GM19238 (cell line): ENCODE measurements at regions not wholly inside any gene's neighbourhood (a gene's known extent, or its start where the extent isn't known, plus 50 kb on each side); places are given as distances from the start of the nearest gene placed in this dataset.
"Not testable (repeated sequence)": the region's sequence is repeated elsewhere in the genome, so short reads cannot be mapped to it uniquely, and the experiment has no call there.

ENCODE experiments used
- DNase-seq: peaks from one replicate; pipeline ENCODE4 v3.0.0; 2011; ENCODE audit warnings: low spot score; ENCODE audit not compliant: insufficient read length

- not testable (repeated sequence) for DNase-seq
Measured at GRCh38 chr15:20267996-20268395, 273.6 kb downstream of the GOLGA6L6 start.

GRCh38 chr15:20267051-20267730 is 274.4 kb downstream of the GOLGA6L6 start:
- DNase-seq: not testable (repeated sequence)

GRCh38 chr15:20265710-20266109 is 275.9 kb downstream of the GOLGA6L6 start:
- not testable (repeated sequence) for DNase-seq

- DNase-seq: not testable (repeated sequence)
Measured at GRCh38 chr15:20261321-20262280, 280.0 kb downstream of the GOLGA6L6 start.

GRCh38 chr15:20260650-20261049 is 280.9 kb downstream of the GOLGA6L6 start:
- not testable (repeated sequence) for DNase-seq

GRCh38 chr15:20259559-20260190 is 281.9 kb downstream of the GOLGA6L6 start:
- not testable (repeated sequence) for DNase-seq

GRCh38 chr15:20256394-20256793 is 285.2 kb downstream of the GOLGA6L6 start:
- DNase-seq: not testable (repeated sequence)

- not testable (repeated sequence) for DNase-seq
Measured at GRCh38 chr15:20255641-20256040, 286.0 kb downstream of the GOLGA6L6 start.

- DNase-seq: not testable (repeated sequence)
Measured at GRCh38 chr15:20253047-20253615, 288.5 kb downstream of the GOLGA6L6 start.

GRCh38 chr15:20252040-20252439 is 289.6 kb downstream of the GOLGA6L6 start:
- DNase-seq: not testable (repeated sequence)

- DNase-seq: not testable (repeated sequence)
Measured at GRCh38 chr15:20251214-20252005, 290.2 kb downstream of the GOLGA6L6 start.

- not testable (repeated sequence) for DNase-seq
Measured at GRCh38 chr15:20250206-20250605, 291.4 kb downstream of the GOLGA6L6 start.

GRCh38 chr15:20249677-20249970 is 292.0 kb downstream of the GOLGA6L6 start:
- not testable (repeated sequence) for DNase-seq

GRCh38 chr15:20248434-20248833 is 293.2 kb downstream of the GOLGA6L6 start:
- not testable (repeated sequence) for DNase-seq

GRCh38 chr15:20247137-20247536 is 294.5 kb downstream of the GOLGA6L6 start:
- DNase-seq: not testable (repeated sequence)

GRCh38 chr15:20246624-20247023 is 295.0 kb downstream of the GOLGA6L6 start:
- DNase-seq: not testable (repeated sequence)

- DNase-seq: not testable (repeated sequence)
Measured at GRCh38 chr15:20245856-20246255, 295.7 kb downstream of the GOLGA6L6 start.

- not testable (repeated sequence) for DNase-seq
Measured at GRCh38 chr15:20244792-20245191, 296.8 kb downstream of the GOLGA6L6 start.

- not testable (repeated sequence) for DNase-seq
Measured at GRCh38 chr15:20243486-20244240, 297.9 kb downstream of the GOLGA6L6 start.
